ENCODE measurements at regions not wholly inside any gene's neighbourhood (a gene's known extent, or its start where the extent isn't known, plus 50 kb on each side); places are given as distances from the start of the nearest gene placed in this dataset.

- no peak for DNase-seq (ENCODE audit: low read depth in 2 of 2)
Measured at GRCh38 chr10:128491686-128492085, 365.5 kb upstream of the MKI67 start.

- DNase-seq (ENCODE audit: low read depth in 2 of 2) = no peak
Measured at GRCh38 chr10:128493811-128494210, 367.6 kb upstream of the MKI67 start.

- no peak for DNase-seq (ENCODE audit: low read depth in 2 of 2)
Measured at GRCh38 chr10:128494665-128495064, 368.4 kb upstream of the MKI67 start.

GRCh38 chr10:128497660-128498377 lies 371.6 kb upstream of the MKI67 start:
- no peak for DNase-seq (ENCODE audit: low read depth in 2 of 2)

GRCh38 chr10:128498378-128498730 lies 372.1 kb upstream of the MKI67 start:
- DNase-seq (ENCODE audit: low read depth in 2 of 2) = no peak

GRCh38 chr10:128498746-128499145 lies 372.5 kb upstream of the MKI67 start:
- no peak for DNase-seq (ENCODE audit: low read depth in 2 of 2)

GRCh38 chr10:128499486-128499885 lies 373.3 kb upstream of the MKI67 start:
- no peak for DNase-seq (ENCODE audit: low read depth in 2 of 2)

GRCh38 chr10:128499956-128500355 lies 373.7 kb upstream of the MKI67 start:
- DNase-seq (ENCODE audit: low read depth in 2 of 2) = no peak

- no peak for DNase-seq (ENCODE audit: low read depth in 2 of 2)
Measured at GRCh38 chr10:128500642-128501041, 374.4 kb upstream of the MKI67 start.

- no peak for DNase-seq (ENCODE audit: low read depth in 2 of 2)
Measured at GRCh38 chr10:128505346-128505745, 379.1 kb upstream of the MKI67 start.

- DNase-seq (ENCODE audit: low read depth in 2 of 2) = no peak
Measured at GRCh38 chr10:128506423-128506822, 380.2 kb upstream of the MKI67 start.

- DNase-seq (ENCODE audit: low read depth in 2 of 2) = no peak
Measured at GRCh38 chr10:128507066-128507465, 380.8 kb upstream of the MKI67 start.

GRCh38 chr10:128511284-128511683 lies 385.1 kb upstream of the MKI67 start:
- no peak for DNase-seq (ENCODE audit: low read depth in 2 of 2)

- DNase-seq (ENCODE audit: low read depth in 2 of 2) = no peak
Measured at GRCh38 chr10:128512767-128513166, 386.5 kb upstream of the MKI67 start.

- DNase-seq (ENCODE audit: low read depth in 2 of 2) = no peak
Measured at GRCh38 chr10:128514536-128514935, 388.3 kb upstream of the MKI67 start.

GRCh38 chr10:128516180-128516579 lies 390.0 kb upstream of the MKI67 start:
- no peak for DNase-seq (ENCODE audit: low read depth in 2 of 2)

GRCh38 chr10:128517167-128517566 lies 390.9 kb upstream of the MKI67 start:
- no peak for DNase-seq (ENCODE audit: low read depth in 2 of 2)

- DNase-seq (ENCODE audit: low read depth in 2 of 2) = no peak
Measured at GRCh38 chr10:128518000-128518399, 391.8 kb upstream of the MKI67 start.

GRCh38 chr10:128519581-128519980 lies 393.4 kb upstream of the MKI67 start:
- DNase-seq (ENCODE audit: low read depth in 2 of 2) = no peak

GRCh38 chr10:128520211-128520815 lies 394.1 kb upstream of the MKI67 start:
- DNase-seq (ENCODE audit: low read depth in 2 of 2) = no peak

- DNase-seq (ENCODE audit: low read depth in 2 of 2) = no peak
Measured at GRCh38 chr10:128522551-128523308, 396.5 kb upstream of the MKI67 start.

GRCh38 chr10:128525444-128525843 lies 399.2 kb upstream of the MKI67 start:
- no peak for DNase-seq (ENCODE audit: low read depth in 2 of 2)

GRCh38 chr10:128525936-128526335 lies 399.7 kb upstream of the MKI67 start:
- no peak for DNase-seq (ENCODE audit: low read depth in 2 of 2)

All from stimulated activated CD8-positive, alpha-beta memory T cell treated with anti-CD3 and anti-CD28 coated beads, Interleukin-7, amount 100 ng/mL, for 1 hour (primary cell).